Fibroblast of skin of back (primary cell): ENCODE measurements at regions not wholly inside any gene's neighbourhood (a gene's known extent, or its start where the extent isn't known, plus 50 kb on each side); places are given as distances from the start of the nearest gene placed in this dataset.
"Not testable (repeated sequence)": the region's sequence is repeated elsewhere in the genome, so short reads cannot be mapped to it uniquely, and the experiment has no call there.

ENCODE experiments used
- DNase-seq: peaks from one replicate; pipeline ENCODE4 v3.0.0-alpha.2; 2013

DNA sequence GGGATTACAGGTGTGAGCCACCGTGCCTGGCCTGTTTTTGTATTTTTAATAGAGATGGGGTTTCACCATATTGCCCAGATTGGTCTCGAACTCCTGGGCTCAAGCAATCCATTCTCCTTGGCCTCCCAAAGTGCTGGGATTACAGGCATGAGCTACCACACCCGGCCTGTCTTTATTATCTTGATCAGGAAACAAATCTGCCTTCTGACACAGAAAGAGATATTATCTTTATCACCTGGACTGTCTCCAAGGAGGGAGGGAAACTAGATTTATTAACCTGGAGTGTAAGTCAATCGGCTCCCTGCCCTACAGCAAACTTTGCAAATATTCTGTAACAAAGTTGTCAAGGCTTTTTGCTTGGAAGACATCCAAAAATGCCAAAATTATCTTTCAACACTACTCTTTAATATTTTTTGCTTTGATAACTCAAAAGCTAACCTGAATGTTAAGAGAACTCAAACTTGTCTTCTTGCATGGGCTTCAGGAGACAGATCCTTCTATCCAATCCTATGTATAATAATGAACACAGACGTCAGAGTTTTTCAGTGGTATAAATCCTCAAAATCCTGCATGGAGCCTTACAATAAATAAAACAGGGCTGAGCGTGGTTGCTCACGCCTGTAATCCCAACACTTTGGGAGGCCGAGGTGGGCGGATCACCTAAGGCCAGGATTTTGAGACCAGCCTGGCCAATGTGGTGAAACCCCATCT is 85.0 kb upstream of the LOC128125822 start:
- no peak for DNase-seq

DNA sequence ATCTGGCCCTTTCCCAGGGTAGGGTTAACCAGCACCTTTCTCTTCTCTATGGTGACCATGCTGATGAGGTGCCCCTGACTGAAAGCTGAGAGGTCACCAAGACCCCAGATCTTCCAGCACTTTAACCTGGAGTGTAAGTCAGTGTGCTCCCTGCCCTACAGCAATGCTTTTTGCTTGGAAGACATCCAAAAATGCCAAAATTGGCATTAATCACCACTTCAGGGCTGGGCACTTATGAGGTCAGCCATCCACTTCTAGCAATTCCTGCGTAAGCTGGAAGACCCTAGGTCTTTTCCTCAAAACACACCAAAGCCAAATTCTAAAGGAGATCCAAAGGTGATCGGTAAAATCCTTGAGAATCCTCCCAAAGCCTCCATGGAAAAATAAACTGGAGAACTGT is 81.2 kb upstream of the LOC128125822 start:
- no peak for DNase-seq

- no peak for DNase-seq
Measured at GRCh38 chr6:63492476-63492875, 79.8 kb upstream of the LOC128125822 start.

- DNase-seq, result no peak
Measured at GRCh38 chr6:63493557-63493956, 78.7 kb upstream of the LOC128125822 start.

GRCh38 chr6:63496361-63496804 is 75.9 kb upstream of the LOC128125822 start:
- DNase-seq, result no peak

GRCh38 chr6:63502156-63502555 is 70.1 kb upstream of the LOC128125822 start:
- DNase-seq, result no peak

- DNase-seq, result no peak
Measured at GRCh38 chr6:63503199-63503598, 69.1 kb upstream of the LOC128125822 start.

DNA sequence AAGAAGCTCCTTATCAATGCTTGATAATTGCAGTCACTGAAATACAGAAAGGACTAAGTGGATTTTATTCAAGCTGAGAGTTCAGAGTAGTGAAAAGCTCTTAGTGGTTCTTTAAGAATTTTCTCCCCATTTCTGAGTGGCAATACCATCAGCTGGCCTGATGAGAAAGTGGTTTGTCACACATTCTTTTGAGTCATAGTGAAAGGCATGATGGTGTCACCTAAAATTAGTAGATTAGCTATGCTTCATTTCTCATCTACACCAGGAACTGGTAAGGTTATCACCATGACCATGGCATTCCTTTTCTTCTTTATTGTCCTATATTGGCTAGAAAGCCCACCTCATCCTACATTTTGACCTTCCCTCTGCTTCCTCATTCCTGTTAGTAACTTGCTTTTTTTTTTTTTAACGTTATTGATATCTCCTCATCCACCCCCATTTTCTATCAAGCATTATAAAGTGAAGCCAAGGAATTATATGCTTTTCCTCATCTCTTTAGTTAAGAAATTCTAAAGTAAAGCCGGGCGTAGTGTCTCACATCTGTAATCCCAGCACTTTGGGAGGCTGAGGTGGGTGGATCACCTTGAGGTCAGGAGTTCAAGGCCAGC is 67.4 kb upstream of the LOC128125822 start:
- DNase-seq, result peak; percentile 5

DNA sequence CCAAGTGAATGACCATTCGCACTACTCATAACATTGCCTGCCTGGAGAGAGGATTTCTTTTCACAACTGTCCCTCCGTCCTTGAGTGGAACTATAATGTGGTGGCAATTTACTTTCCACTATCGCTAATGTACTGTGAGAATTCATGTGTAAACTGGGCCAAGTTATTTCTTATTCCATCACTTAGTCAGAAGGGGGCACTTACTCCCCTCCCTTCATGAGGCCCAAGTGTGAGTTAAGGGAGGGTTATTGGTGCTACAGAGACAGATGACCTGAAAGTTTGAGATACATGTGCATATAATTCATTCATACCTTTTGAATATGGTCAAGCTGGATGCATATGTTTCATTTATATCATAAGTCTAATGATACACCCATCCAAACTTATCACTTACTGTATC is 65.2 kb upstream of the LOC128125822 start:
- no peak for DNase-seq

DNA sequence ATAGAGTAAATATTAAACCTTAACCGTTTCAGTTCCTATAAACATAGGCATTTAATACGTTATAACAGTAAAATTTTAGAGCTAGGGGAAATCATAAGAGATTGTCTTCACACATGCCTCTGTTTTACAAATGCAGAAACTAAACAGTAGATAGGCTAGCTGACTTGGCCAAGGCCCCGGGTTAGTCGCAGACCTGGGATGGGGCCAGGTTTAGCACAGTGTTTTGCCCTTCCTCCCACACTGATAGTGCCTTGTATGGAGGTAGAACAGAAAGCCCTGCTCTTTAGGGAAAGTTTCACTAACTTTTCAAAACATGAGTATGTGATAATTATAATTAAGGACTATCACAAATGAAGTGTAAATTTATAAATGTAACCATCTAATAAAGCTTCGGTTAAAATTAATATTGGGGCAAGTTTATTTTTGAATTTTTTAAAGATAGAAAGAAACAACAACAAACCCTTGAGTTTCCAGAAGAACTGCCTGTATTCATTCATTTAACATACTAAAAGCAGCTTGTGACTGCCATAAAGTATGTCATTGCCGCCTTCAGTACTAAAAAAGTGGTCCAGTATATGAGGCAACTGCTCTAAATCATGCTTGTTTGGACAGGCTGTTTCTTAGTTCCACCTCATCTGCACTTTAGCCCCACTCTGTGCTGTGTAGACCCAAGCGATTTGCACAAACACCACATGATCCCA is 62.5 kb upstream of the LOC128125822 start:
- no peak for DNase-seq

- no peak for DNase-seq
Measured at GRCh38 chr6:63510353-63510686, 62.0 kb upstream of the LOC128125822 start.

GRCh38 chr6:63510849-63511248 is 61.4 kb upstream of the LOC128125822 start:
- DNase-seq, result no peak

DNA sequence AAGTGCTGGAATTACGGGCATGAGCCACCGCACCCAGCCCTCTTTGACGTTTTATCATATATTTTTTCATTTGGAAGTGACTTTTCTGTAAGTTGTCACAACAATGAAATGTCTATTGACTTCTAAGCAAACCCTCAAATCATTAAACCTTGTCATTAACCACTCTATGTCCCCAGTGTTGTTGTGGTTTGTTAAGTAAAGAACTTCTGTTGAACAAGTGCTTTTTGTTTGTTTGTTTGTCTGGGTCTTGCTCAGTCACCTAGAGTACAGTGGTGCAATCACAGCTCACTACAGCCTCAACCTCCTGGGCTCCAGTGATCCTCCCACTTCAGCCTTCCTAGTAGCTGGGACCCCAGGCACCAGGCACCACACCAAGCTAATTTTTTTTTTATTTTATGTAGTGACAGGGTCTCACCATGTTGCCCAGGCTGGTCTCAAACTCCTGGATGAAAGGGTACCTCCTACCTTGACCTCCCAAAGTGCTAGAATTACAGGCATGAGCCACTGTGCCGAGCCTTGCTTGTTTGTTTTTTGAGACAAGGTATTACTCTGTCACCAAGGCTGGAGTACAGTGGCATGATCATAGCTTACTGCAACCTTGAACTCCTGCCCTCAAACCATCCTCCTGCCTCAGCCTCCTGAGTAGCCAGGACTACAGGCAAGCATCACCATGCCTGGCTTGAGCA is 57.6 kb upstream of the LOC128125822 start:
- DNase-seq, result no peak

DNA sequence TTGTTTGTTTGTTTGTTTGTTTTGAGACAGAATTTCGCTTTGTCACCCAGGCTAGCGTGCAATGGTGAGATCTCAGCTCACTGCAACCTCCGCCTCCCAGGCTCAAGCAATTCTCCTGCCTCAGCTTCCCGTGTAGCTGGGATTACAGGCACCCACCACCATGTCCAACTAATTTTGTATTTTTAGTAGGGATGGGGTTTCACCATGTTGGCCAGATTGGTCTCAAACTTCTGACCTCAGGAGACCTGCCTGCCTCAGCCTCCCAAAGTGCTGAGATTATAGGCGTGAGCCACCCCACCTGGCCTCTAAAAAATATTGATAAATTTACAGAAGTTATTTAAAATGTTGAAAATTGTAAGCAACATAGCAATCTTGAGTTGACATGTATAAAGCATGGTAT is 57.1 kb upstream of the LOC128125822 start:
- not testable (repeated sequence) for DNase-seq

DNA sequence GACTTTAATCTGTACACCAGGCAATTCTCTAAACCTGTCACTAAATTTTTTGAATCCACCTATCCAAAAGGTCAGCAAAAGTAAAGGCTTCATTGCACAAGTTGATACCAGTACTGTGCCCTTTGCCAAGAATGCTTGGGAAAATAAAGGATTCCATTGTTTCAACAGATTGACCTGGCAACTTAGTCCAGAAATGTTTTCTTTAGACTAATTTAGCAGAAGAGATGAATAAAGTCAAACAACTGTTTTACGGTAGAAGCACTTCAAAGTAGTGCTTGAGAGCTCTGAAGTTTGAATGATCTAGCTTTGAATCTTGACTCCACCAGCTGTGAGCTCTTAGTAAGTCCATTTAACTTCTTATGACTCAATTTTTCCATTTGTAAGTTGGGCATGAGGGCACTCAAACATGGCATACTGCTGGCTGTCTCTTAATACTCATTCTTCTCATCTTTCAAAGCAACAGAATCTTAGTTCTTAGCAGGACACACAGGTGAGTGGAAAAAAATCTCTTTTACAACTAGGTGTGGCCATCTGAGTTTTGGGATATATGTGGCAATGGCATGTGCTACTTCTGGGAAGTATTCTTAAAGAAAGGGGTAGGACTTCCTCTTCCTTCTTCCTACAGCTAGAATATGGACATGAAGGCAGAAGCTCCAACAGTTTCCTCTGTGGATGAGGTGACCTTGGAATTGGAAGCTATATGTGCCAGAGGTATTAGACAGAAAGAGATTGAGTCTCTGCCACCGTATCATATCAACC is 55.9 kb upstream of the LOC128125822 start:
- no peak for DNase-seq

DNA sequence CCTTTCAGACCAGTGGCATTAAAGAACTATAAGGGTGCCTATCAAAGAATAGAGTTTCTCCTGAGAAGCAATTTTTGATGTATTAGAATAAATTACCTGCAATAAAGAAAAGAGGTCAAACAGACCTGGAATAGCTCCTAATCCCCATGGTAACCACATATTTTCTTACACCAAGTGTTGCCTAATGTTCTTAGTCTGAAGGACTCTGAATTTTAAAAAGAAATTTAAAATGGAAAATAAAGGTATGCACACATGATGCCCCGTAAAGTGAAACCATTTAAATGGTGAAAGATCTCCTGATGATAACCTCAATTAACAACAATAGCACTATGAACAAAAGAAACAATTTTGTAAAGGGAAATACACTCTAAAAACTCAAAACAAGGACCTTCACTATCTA is 55.1 kb upstream of the LOC128125822 start:
- no peak for DNase-seq

- DNase-seq, result no peak
Measured at GRCh38 chr6:63521475-63522210, 50.6 kb upstream of the LOC128125822 start.
